Suppressor macrophage (primary cell): ENCODE measurements at regions not wholly inside any gene's neighbourhood (a gene's known extent, or its start where the extent isn't known, plus 50 kb on each side); places are given as distances from the start of the nearest gene placed in this dataset.

Experiments used
- DNase-seq, 4 experiments: peaks; one replicate each; pipeline ENCODE4 v3.0.0-alpha.2; 2020 to 2022

DNA sequence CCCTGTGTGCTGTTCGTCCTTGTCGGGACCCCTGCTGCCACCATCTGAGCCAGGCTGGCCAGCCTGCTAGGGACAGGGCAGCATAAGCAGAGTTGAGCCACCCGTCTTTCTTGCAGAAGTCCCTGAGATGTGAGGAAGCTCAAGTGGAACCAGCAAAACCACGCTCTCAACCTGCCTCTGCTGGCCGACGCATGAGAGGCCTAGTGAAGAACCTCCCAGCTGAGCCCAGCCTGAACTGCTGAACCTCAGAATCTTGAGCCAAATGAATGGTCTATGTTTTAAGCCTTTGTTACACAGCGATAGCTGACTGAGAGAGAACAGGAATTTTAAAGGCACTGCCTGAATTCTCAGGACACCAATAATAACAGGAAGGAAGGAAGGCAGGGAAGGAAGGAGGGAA lies 98.9 kb upstream of the ADRA2C start:
- DNase-seq: no peak

DNA sequence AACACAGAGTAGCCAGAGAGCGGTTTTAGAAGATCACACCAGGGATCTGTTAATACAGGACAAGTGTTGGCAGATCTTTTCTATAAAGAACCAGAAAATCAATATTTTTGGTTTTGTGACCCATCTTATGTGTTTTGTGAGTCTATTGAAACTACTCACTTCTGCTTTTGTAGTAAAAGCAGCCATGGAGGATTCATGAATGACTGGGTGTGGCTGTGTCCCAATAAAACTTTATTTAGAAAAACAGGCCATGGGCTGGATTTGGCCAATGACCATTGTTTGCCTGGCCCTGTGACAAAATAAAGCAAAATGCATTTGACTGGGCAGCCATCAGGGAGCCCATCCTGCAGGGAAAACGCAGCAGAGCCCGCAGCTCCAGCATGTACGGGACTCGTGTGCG lies 99.9 kb upstream of the ADRA2C start:
- DNase-seq: no peak

DNA sequence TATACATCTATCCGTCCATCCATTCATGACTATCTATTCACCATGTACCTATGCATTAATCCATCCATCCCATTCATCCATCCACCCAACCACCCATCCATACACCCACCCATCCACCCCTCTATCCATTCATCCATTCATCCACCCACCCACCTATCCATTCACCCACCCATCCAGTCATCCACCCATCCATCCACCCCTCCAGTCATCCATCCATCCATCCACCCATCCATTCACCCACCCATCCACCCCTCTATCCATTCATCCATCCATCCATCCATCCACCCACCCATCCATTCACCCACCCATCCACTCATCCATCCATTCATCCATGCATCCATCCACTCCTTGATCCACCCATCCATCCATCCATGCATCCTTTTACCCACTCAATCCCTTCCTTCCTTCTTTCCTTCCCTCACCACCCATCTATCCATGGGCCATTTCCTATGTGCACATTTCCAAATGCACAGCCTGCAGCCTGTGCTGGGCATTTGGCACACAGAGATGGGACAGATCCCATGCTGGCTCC lies 100.8 kb upstream of the ADRA2C start:
- DNase-seq: no peak

DNA sequence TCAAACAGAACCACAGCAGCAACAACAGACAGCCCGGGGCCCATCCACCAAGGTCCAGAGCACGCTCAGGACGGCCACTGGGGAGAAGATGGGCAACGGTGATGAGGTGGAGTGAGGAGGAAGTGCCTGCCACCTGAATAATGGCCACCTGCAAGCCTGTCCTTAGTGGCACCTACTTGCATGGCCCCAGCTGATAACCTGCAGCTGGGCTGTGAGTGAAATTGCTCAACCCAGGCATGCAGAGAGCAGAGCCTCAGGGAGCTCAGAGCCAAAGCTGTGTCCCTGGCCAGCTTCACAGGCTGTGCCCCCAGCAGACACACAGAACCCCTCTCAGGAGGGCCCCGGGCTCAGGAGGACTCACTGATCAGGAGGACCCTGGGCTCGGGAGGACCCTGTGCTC lies 102.4 kb upstream of the ADRA2C start:
- DNase-seq: no peak

DNA sequence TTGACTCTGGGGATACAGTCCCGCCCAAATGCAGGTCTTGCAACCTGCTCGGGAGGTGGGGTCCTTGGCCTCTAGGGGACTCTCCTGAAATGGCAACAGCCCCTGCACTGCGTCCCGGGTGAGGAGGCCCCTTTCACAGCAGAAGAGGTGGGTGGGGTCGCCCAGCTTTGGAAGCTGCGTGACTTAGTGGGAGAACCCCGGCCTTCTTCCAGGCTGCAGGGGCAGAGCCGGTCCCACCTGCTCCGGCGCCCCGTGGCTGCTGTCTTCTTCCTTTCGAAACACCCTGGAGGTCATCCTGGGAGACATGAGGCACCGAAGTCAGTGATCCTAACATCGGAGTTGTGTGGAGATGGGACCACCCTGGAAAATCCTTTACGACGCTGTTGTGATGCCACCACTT lies 103.7 kb upstream of the ADRA2C start:
- DNase-seq: no peak

DNA sequence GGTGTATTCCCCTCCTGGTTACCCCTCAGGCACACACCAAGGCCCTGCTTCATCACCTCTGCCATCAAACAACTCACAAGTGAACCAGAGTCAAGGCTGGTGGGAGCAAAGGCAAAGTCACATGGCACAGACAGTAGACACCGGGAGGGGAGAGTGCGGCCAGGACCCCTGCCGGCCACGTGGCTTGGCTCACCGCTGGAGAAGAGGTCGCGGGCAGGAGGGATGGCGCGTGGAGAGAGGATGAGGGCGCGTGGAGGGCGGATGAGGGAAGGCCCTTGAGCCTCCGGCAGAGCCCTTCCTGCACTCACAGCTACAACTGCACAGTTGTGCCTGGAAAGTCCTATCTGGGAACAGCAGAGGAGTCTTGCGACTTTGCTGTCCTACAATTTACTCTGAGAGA lies 104.2 kb upstream of the ADRA2C start:
- no peak for DNase-seq

DNA sequence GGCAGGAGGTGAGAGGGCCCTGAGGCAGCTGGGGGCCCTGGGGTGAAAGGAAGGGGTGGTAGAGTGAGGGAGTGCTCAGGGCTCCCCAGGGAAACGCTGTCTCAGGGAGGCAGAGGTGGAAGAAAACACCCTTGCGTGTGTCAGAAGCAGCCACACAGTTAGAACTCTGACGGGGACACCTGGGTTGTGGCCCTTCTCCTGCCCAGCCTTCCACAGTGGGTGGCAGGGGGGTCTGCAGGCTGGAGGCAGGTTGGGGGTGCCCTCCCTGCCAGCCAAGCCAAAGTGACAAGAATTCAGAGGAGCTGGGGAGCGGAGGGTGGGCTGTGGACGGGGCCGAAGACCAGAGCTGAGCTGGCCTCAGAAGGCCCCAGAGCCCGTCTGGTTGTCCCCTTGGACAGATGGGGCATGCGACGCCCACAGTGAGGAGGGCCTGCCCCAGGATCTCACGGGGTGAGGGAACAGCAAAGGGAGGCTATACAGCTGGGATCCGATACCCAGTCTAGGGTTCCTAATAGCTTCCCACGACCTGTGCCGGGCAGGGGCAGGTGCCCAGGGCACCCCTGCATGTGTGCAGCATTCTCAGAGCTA lies 105.2 kb upstream of the ADRA2C start:
- DNase-seq: no peak

DNA sequence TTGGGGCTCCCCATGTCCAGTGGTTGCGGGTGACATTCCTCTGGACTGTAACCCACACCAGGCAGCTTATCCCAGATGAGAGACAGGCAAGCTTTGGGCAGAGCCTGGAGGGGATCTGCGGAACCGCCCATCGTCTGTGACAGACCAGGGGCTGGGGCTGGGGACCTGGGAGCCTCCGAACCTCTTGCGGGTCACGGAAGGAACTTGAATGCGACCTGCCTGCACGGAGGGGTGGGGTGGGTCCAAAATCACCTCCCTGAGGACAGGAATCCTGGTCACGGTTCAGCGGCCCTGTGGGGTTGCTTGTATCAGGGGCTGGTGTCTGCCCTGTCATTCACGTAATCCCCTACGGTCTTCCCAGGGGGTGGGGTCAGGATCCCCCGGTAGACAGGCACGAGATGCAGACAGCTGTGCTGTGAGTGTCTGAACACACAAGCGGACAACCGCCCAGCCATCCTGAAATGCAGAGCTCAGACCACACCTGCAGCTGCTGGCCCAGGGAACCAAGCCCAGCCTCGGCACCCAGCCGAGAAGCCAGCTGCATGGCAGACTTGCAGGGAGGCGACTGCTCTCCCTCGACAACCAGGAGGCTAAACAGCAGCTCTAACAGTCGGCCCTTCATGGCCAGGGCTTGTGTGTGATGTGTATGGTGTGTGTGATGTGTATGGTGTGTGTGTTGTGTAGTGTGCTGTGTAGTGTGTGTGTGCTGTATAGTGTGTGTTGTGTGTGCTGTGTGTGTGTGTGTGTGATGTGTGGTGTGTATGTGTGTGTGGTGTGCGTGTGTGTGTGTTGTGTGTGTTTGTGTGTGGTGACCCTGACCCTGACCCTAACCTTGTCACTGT lies 105.9 kb upstream of the ADRA2C start:
- DNase-seq: no peak

DNA sequence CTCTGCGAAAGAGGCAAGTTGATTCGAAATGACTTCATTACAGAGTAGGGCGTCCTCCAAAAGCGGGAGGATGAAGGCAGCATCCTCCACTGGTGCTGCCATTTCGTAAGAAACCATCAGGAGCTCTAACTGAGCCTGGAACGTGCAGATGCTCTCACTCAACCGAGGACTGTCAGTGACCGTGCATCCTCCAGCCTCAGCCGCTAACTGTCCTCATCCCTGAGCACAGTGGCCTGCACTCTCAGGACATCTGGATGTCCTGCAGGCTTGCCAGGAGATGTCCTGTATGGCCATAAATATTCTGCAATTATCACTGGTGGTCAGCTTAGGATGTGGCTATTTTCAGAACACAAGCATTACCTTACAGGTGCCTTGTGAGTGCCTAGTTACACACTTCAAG lies 107.1 kb upstream of the ADRA2C start:
- no peak for DNase-seq

DNA sequence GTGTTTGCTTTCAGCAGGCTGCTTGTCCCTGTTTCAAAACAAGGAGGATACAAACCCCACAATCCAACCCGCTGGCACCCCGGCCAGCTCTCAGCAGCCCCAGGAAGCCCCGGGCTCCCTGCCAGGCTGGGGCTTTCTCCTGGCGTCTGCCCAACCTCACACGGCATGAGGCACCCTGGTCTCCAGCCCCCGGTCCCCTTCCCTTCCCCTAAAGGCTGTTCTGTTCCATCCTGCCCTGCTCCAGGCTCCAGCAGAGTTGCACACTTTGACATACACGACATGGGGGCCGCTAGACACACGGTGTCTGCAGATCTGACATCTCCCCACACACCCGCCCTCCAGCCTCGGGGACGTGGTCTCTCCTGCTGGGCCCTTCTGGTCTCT lies 107.7 kb upstream of the ADRA2C start:
- no peak for DNase-seq

DNA sequence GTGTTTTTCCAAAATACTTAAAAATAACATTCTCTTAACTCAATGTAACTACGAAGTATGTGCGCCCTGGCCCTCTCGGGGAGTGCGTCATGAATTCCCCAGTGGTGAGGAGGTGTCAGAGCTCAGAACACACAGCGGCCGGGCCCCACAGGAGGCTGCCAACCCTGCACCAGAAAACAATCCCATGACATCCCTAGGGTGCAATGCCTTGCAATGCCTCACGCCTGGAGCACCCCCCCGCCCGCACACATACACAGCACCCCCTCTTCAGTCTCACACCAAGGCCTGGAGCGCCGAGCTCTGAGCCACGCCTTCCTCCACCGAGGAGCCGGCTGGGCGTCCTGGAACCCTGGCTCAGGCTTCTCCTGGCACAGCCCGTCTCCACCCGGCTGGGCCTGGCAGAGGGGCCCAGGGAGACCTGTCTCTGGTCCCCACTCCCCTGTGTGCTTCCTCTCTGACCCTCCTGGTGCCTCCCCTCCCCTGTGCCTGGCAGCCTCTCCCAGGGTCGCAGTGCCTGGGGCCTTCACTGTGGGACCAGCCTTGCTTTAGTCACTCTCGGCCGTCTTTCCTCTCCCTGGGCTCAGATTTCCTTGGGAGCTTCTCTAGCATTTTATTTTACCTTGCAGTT lies 108.2 kb upstream of the ADRA2C start:
- no peak for DNase-seq

DNA sequence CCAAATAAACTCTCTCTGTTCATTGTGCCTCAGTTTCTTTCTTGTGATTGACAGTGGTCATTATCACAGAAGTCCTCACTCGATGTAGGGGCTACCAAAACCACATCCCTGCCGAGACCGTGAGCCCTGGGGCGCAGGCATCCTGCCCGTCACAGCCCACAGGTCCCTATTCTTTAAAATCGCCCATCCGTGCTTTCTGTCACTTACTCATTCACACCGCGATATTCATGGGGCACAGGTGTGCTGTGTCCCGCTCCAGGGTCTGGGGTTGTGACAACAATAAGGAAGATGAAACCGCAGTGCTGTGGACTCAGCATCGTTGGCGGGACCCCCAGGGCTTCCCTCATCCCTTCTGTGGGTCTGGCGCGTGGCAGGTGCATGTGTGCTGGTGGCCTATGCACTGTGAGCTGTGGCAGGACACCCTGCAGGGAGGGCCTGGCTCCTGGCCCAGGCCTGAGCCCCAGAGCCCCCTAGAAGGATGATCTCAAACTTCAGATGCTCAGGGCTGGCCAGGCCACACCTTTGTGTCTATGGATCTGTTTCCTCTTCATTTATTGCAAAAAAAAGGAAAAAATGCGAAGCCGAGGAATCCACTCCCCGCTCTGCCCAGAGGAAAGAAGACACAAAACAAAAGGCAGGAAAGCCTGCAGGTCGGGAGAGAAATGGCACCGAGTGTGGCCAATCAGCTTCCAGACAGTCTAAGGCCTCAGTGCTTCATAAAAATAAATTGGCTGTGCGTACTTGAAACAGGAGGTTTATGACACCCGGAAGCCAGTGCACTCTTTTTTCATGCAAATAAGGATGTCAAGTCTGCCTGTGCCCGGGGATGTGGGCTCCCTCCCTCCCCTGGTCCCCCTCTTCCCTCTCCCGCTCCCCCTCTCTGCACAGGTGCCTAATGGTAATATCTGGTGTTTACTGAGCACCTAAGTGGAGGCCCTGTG lies 109.5 kb upstream of the ADRA2C start:
- no peak for DNase-seq

DNA sequence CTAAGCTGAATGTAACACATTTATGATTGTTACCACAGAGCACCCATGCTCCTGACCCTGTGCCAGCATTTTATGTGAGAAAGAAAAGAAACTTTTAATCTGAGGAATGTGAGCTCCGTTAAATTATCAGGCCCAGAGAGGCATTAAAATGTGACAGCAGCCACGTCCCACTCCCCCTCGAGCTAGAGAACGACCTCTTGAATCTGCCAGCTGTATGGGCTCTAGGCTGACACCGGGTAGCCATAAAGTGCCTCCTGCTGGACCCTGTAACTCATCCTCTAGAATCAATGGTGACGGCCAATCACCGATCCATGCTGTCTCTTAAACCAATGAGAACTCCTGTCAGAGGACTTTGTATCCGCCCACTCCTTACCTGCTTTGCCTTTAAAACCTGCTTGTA lies 110.2 kb upstream of the ADRA2C start:
- DNase-seq: no peak

DNA sequence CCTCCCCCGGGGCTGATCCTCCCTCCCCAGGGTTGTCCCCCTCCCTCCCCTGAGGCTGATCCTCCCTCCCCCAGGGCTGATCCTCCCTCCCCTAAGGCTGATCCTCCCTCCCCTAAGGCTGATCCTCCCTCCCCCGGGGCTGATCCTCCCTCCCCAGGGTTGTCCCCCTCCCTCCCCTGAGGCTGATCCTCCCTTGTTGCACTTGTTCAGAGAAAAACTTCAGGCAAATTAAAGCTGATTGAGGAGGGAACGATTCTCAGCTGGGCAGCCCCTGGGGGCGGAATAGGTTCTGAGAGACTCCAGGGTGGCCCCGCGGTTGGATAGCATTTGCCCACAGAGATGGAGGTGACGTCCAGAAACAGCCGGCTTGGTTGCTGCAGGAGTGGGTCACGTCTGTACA lies 110.7 kb upstream of the ADRA2C start:
- no peak for DNase-seq

DNA sequence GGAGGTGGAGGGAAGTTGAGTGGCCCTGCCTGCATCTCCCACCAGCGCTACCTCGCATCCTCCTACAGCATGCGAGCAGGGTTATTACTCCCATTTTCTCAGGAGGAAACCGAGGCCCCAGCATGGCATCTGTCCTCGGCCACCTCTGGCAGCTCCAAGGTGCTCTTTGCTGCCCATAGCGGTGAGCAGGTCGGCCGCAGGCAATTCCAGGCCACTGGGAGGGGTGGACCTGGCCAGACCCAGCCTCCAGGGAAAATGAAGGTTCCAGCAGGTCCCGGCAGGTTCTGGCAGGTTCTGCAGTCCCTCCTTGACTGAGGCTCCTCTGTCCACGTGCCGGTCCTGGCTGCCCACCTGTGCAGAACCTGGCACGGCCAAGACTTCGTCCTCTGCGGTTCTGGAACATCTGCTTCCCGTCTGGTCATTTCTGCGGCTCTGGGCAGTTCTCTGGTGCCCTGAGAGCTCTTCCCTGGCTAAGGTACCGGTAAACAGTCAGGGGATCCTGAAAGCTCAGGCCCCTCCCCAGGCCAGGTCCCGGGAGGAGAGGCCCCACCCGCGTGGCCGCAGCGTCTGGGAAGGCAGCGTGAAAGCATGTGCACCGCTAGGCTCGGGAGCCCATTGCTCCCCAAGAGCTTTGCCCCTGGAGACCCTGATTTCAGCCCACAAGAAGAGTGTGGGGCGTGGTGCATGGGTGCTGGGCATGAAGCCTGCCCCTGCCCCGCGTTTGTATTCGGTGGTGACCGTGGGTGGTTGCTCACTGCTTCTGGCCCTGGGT lies 112.0 kb upstream of the ADRA2C start:
- no peak for DNase-seq

DNA sequence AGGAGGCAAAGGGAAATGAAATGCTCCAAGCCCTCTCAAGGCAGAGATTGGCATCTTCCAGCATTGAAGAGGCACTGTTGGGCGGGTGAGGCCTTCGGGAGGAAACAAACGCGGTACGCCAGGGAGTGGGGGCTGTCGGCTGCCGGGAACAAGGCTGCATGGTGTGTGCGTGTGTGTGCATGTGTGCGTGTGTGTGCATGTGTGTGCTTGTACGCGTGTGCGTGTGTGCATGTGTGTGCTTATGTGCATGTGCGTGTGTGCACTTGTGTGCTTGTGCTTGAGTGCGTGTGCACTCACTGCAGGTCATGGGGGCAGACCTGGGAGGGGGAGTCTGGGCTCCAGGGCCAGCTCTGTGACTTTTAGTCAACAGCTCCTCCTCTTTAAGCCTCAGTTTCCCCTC lies 113.6 kb upstream of the ADRA2C start:
- DNase-seq: no peak

DNA sequence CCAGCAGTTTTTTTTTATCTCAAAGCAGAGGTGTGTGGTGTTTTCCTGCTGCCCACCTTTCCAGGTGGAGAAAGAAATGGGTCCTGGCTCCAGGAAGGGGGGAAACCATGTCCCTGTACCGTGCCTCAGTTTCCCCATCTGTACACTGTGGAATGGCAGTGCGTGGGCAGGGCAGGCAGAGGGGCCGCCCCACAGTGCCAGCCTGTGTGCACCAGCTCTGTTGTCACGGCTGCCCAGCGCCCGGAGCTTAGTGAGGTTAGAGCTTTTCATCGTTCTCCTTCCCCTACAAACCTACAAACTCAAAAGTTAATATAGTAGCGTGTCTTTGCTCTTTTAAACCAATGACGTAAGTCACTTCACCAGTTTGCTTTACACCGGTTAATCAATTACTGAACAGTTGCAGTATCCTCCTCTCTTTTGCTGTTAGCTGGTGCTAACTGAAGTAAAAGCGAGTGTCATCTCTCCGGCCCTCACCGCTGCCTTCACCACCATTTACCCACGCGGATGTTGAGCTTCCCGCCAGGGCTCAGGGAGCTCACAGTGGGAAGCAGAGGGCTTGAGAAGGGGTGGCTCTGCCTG lies 114.8 kb upstream of the ADRA2C start:
- DNase-seq: no peak

DNA sequence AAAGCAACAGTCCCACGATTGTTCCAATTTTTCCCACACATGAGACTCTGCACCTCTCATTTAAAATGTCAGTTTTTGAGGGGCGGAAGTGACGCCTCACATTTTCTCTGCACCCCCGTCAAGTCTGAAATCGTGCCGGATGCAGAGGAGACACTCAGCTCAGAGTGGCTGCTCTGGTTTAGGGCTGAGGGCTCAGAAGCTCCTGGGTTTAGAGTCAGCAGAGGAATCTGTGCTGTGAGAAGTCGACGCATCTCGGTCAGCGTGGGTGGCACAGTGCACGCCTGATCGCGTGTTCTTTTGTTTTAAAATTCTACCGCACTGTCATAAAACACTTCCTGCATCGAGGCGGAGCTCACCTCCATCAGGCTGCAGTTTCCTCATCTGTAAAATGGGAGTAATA lies 116.7 kb upstream of the ADRA2C start:
- no peak for DNase-seq

DNA sequence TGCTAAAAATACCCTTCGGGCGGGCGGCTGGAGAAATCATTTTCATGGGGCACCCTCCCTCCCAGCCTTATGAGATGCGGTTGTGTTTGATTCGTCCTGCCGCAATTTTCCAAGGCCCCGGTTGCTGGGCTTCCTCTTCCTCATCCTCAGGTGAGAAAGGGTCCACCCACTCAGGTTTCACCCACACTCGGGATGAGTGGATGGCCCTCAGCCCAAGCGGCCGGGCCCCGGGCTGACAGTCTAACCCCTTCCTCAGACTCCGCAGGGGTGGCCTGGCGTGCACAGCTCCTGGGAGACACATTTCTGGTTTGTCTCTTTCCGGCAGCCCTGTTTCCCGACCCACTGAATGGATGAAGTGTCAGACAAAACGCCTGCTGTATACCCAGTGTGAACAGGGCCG lies 116.5 kb upstream of the LRPAP1 start:
- DNase-seq: no peak

DNA sequence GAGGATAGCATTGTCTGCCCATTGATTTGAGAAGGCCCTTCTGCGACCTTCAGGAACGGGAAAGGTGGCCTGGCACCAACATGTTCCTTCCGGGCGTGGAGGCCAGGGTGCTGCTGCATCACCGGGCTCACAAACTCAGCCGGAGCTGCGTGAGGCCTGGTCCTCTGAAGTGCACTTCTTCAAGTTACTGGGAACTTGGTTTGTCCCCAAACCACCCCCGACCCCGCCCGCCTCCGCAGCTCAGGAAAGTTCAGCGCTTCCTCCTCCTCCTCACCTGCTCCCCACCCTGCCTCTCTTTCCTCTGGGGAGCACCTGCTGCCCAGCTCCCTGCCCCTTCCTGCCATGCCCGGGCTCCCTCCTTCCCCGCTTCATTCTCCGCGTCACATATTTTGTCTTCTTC lies 116.0 kb upstream of the LRPAP1 start:
- no peak for DNase-seq

DNA sequence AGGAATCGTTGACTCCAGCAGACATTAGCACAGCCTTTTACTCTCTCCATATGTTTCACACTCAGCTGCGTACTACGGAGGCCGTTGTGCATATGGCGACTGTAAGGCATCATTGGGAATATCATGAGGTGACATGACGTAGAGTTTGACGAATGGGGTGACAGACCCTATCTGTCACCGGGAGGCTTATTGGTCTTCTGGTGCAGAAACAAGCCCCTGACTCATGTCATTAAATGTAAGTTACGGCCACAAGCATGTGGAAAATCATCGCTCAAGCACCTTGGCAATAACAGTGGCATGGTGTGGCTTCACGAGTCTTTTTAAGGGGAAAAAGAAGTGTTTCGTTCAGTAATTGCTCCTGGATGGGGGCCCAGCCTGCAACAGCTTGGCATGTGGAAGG lies 115.2 kb upstream of the LRPAP1 start:
- DNase-seq: no peak
